Pancreas (tissue), 10 donors: ENCODE measurements at regions not wholly inside any gene's neighbourhood (a gene's known extent, or its start where the extent isn't known, plus 50 kb on each side); places are given as distances from the start of the nearest gene placed in this dataset.

Experiments used
- ATAC-seq, 4 donors: fragments of 200-7000 bp; cut with Tn5 transposase; one replicate each; pipeline versions ENCODE4 v1.8.0 to v1.9.1; 2020; ENCODE audit warnings: mild to moderate bottlenecking in 4 of 4, moderate library complexity in 4 of 4
- DNase-seq, 6 donors: peaks; one replicate each; pipeline ENCODE4 v3.0.0-alpha.2; 2020
- FAIRE-seq: peaks from 2 replicates; lab custom pipeline; 2012; peaks lifted over from hg19 to GRCh38; lab: Jason Lieb, UNC
- H3K27ac ChIP-seq, 4 donors: fragments of 200-600 bp; sonication (generic); 1 replicate in 3 of 4; 2 replicates in 1 of 4; pipeline versions ENCODE4 v1.5.0 to v1.8.0; 2020
- H3K27me3 ChIP-seq, 4 donors: fragments of 200-600 bp; one replicate each; pipeline ENCODE4 v1.8.0; 2021
- H3K36me3 ChIP-seq, 3 donors: fragments of 200-600 bp; sonication (generic) in 1 of 3; one replicate each; pipeline versions ENCODE4 v1.5.0 to v1.8.0; 2020 to 2021
- H3K4me1 ChIP-seq, 3 donors: fragments of 200-600 bp; one replicate each; pipeline ENCODE4 v1.8.0; 2021
- H3K4me3 ChIP-seq, 4 donors: fragments of 200-600 bp; sonication (generic) in 2 of 4; one replicate each; pipeline versions ENCODE4 v1.5.0 to v1.8.0; 2020 to 2021
- H3K9me3 ChIP-seq, 4 donors: fragments of 200-600 bp; one replicate each; pipeline ENCODE4 v1.8.0; 2021
- CTCF ChIP-seq, 4 donors: fragments of 200-600 bp; sonication (generic) in 3 of 4; IDR thresholded peaks; one replicate each; pipeline versions ENCODE4 v1.5.0 to v1.8.0; 2021; ENCODE audit warnings: antibody characterized with exemption in 4 of 4
- WGBS, 2 donors: extraction: QIAGEN DNeasy Blood & Tissue Kit; methylation state at CpG; one replicate each; pipeline ENCODE4 v1.1.7; 2013; 5-methylcytosine and 5-hydroxymethylcytosine counted together
- intact Hi-C, 3 donors: fragments of 100-400 bp; cut with DNase I; formaldehyde crosslinking; loops; one replicate each; pipeline versions ENCODE4 v1.11.1 to v1.14.2; 2022
- donor health status: healthy with polysubstance abuse.
- donor health status: DM: no; HTN: no; CAD: no; lungs with moderate emphysema.
- donor health status: DM: no; HTN: no; CAD: no.
- donor health status: control.
- donor health status: control.
- donor health status: Bipolar disorder and iron deficiency.
- donor health status: DM: yes; HTN: yes; CAD: no.
- donor health status: DM: no; HTN: no; CAD: no.
- donor health status: DM: no; HTN: no; CAD: no.
- donor health status: DM: yes; HTN: yes; CAD: no.

DNA sequence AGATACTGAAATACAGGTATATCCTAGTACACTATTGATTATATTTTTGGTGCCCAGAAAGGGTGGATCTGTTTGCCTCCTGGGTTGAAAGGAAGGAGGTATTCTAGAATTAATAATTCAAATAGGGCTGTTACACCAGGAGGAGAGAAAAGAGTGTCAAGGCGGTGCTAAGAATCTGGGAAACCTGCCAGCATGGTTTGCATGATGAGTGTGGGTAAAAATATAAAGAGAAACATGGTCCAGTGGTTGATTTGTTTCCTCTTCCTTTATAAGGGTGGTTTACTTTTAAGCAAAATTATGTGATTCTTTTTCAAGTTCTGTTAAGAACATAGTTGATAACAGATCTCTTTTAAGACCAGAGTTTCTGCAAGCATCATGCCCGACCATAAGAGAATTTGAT is 69.4 kb upstream of the NFIB start:
- FAIRE-seq: no peak
- 69 to 78% methylated on average over 2 of the region's 2 CpGs for WGBS, 2 donors
- Histone ChIP-seq H3K4me1 (no peaks in the 10 kb centered on the region), H3K27ac (no peak overlapping the region), H3K4me3 (no peak overlapping the region), H3K27me3 (no peaks in the 10 kb centered on the region), H3K9me3 (no peaks in the 10 kb centered on the region), H3K36me3 (no peaks in the 10 kb centered on the region)
- no peak for DNase-seq
- TF ChIP-seq CTCF (IDR thresholded peaks at IDR 0.05): no peak
- ATAC-seq: no peak
- intact Hi-C loops: no loop called here

DNA sequence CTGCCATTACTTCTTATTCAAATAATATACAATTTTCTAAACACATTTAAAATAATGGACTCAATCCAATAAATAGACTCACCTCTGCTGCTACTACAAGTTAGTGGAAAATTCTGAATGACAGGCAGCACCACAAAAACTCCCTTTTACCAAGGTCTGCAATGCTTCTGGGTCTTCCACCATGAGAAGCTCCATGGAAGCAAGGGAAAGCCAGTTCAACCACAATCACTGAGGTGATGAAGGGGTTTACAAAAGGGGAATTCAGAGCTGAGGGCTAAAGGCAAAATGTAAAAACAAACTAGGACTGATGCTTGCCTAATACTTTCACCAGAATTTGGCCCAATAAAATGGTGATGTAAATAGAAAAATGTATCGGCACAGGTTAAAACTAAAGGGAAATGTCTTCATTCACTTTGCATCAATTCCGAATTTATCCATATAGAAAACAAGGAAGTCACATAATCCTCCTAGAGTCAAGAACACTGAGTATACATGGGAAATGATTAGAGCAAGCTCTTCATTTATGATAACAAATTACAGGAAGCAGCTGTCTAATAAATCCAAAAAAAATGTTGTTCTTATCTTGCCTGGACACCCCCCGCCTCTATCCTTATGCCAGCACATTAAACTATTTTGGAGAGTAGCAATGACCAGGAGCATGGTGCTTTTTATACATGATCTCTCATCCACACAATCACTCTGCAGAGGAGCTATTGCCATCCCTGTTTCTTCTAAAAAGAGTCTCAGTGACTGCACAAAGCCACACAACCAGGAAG is 66.3 kb upstream of the NFIB start:
- ATAC-seq (no peak), FAIRE-seq (no peak), DNase-seq (no peak)
- Histone ChIP-seq H3K27me3 (no peaks in the 10 kb centered on the region), H3K4me1 (no peaks in the 10 kb centered on the region), H3K36me3 (no peaks in the 10 kb centered on the region), H3K27ac (no peak overlapping the region), H3K9me3 (no peaks in the 10 kb centered on the region), H3K4me3 (no peak overlapping the region)
- TF ChIP-seq CTCF (IDR thresholded peaks at IDR 0.05): no peak
- 79 to 84% methylated on average over 3 of the region's 3 CpGs for WGBS, 2 donors
- intact Hi-C loops: no loop called here

DNA sequence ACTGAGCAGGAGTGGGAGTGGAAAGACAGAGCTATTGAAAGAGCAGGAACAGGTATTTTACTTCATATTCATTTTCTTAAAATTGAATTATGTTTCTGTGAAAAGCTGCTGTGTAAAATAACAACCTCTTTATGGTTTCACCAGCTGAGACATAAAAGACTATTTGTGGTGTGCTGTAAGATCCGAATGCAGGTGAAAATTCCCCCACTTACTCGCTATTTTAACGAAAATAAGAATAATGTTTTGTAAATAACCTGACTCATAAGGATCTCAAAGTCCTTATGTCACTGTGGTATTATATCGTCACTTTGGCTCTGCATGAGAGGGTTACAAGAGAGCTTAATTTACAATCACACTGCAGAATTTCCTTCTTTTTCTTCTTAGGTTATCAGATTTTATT is 65.3 kb upstream of the NFIB start:
- no peaks in the 10 kb centered on the region for H3K36me3 ChIP-seq
- H3K9me3 ChIP-seq: no peaks in the 10 kb centered on the region
- WGBS, 2 donors: 64 to 79% methylated on average over 4 of the region's 4 CpGs
- no peak for FAIRE-seq
- DNase-seq: no peak
- H3K27ac ChIP-seq: no peak overlapping the region
- intact Hi-C loops: no loop called here
- no peaks in the 10 kb centered on the region for H3K4me1 ChIP-seq
- H3K4me3 ChIP-seq: no peak overlapping the region
- no peak for TF ChIP-seq CTCF (IDR thresholded peaks at IDR 0.05)
- ATAC-seq: no peak
- no peaks in the 10 kb centered on the region for H3K27me3 ChIP-seq

- Histone ChIP-seq H3K4me3 (no peak overlapping the region), H3K9me3 (no peaks in the 10 kb centered on the region), H3K36me3 (no peaks in the 10 kb centered on the region), H3K27ac (no peak overlapping the region), H3K27me3 (no peaks in the 10 kb centered on the region), H3K4me1 (peaks cover 0 to 2% (median 0%) of the 10 kb centered on the region in 3 donors)
- FAIRE-seq (no peak), DNase-seq (no peak), ATAC-seq (no peak)
- WGBS, 2 donors: 70% methylated on average over 4 of the region's 4 CpGs
- no peak for TF ChIP-seq CTCF (IDR thresholded peaks at IDR 0.05)
- intact Hi-C loops: no loop called here
These were observed 59.8 kb upstream of the NFIB start for GRCh38 chr9:14373706-14374105.

DNA sequence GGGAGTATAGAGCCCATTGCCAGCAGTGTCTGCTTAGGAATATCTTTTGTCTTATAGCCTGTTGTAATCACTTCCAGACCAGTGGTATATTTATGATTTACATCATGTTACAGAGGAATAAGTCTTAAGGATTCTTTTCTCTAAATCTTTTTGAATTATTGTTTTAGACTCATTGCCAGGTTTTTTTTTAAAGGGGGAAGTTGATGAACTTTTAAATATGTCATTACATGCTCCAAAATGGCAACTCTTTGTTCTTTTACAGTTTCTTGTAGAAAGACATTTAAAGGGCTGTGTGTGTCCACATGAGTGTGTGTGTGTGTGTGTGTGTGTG is 59.4 kb upstream of the NFIB start:
- no peak for DNase-seq
- no peak overlapping the region for H3K27ac ChIP-seq
- H3K36me3 ChIP-seq: no peaks in the 10 kb centered on the region
- peaks cover 0 to 2% (median 0%) of the 10 kb centered on the region in 3 donors for H3K4me1 ChIP-seq
- no peak overlapping the region for H3K4me3 ChIP-seq
- no peak for TF ChIP-seq CTCF (IDR thresholded peaks at IDR 0.05)
- FAIRE-seq: no peak
- ATAC-seq: no peak
- H3K27me3 ChIP-seq: no peaks in the 10 kb centered on the region
- intact Hi-C loops: no loop called here
- H3K9me3 ChIP-seq: no peaks in the 10 kb centered on the region
